M059J (cell line): ENCODE measurements at regions not wholly inside any gene's neighbourhood (a gene's known extent, or its start where the extent isn't known, plus 50 kb on each side); places are given as distances from the start of the nearest gene placed in this dataset.

Experiments
- DNase-seq: peaks from one replicate; pipeline ENCODE4 v3.0.0-alpha.2; 2012; ENCODE audit warnings: low read depth

GRCh38 chr14:65281991-65282895 lies 130.3 kb upstream of the FUT8 start:
- DNase-seq, result peak; percentile 91

- DNase-seq, result no peak
These were observed 129.7 kb upstream of the FUT8 start for GRCh38 chr14:65282896-65283253.

DNA sequence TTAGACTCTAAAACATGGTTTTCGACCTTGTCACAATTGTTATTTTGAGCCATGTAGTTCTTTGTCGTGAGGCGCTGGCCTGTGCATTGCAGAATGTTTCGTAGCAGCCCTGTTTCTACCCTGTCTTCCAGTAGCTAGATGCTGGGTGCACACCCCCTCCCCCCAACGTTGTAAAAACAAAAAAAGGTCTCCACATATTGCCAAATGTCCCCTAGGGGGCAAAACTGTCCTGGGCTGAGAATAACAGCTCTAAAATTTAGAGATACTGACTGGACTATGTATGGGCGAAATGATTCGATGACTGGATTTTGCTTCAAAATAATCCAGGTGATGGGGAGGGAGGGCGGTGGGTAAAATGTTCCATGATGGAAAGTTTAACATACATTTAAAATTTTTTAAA lies 126.1 kb upstream of the FUT8 start:
- peak; percentile 58 for DNase-seq

GRCh38 chr14:65287264-65288131 lies 125.0 kb upstream of the FUT8 start:
- DNase-seq, result no peak

DNA sequence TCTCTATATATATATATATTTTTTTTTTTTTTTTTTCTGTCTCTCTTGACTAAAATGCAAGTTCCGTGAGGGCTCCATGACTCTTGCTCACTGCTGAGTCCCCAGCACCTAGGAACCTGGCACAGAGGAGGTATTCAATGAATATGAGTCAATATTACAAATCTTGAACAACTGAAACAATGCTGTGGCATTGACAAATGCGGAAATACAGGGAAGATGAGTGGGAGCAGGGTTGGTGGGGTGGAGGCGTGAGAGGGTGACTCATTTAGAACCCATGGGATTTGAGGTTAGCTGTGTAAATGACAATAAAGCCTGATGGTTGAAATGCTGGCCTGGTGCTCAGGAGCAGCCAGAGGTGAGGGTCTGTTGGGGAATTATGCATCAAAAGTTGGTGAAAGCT lies 121.7 kb upstream of the FUT8 start:
- peak; percentile 95 for DNase-seq

- DNase-seq, result no peak
These were observed 121.0 kb upstream of the FUT8 start for GRCh38 chr14:65291531-65291930.

DNA sequence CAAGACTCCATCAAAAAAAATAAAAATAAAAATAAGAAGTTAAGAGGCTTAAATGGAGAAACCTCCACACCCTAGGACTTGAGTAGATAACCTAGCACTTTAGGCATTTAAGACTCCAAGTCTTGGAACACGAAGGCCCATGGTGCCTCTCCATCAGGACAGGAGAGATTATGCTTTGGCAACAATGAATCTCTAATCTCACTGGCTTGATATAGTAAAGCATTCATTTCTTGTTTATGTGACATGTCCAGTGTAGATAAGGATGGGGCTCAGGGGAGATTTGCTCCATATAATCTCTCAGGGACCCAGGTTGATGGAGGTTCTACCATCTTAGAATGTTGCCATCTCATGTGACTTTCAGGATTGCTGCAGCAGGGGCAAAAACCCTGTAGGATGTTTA lies 117.7 kb upstream of the FUT8 start:
- DNase-seq, result no peak

DNA sequence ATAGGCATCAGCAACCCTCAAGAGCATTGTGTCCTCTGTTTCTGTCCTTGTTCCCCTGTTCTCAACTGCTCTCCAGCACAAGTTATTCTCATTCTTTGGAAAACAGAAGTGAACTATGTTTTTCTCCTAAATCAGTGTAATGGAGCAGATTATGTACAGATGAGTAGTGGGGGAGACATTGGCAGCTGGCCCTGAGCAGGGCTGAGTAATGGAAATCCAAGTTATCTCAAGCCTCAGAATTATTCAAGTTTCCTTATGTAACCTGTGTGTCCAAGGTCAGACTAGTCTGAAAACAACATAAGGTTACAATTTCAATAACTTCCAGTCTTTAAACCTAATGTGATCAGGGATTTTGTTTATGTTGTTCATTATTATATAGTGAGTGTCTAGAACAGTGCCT lies 116.1 kb upstream of the FUT8 start:
- no peak for DNase-seq

DNA sequence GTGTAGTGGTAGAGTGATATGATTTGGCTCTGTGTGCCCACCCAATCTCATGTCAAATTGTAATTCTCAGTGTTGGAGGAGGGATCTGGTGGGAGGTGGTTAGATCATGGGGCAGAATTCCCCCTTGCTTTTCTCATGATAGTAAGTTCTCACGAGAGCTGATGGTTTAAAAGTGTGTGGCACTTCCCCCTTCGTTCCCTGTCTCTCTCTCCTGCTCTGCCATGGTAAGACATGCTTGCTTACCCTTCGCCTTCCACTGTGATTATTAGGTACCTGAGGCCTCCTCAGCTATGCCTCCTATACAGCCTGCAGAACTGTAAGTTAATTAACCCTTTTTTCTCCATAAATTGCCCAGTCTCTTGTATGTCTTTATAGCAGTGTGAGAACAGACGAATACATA lies 115.7 kb upstream of the FUT8 start:
- DNase-seq, result no peak

- no peak for DNase-seq
These were observed 114.8 kb upstream of the FUT8 start for GRCh38 chr14:65297744-65298143.

- no peak for DNase-seq
These were observed 112.7 kb upstream of the FUT8 start for GRCh38 chr14:65299826-65300225.

DNA sequence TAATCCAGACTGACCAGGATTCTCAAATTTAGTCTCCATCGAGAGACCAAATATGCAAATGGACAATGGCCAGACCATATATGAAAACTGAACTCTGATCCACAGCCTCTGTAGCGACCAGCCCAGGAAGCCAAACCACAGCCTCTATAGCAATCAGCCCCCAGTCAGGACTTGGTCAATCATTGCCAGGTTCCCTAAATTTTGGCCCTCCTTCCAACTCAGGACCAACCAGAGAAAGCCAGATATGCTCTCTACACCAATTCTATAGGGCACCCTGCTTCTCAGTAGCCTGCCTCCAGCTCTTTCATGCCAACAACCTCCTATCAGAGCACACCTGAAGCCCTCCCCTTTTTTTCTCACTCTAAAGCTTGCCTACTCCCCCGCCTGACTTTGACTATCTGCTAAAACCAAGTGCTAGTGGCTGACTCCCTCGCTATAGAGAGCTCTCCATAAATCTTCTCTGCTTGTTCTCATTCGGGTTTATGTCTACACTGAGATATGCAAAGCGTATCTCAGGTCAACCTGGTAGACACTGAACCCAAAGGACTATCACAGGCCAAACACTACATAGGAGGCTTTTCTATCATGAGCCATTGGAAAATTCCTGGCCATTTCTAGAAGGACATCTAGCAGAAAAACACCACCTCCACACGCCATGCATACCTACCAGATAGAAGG lies 110.5 kb upstream of the FUT8 start:
- DNase-seq, result no peak

GRCh38 chr14:65302571-65303189 lies 109.8 kb upstream of the FUT8 start:
- DNase-seq, result peak; percentile 66

DNA sequence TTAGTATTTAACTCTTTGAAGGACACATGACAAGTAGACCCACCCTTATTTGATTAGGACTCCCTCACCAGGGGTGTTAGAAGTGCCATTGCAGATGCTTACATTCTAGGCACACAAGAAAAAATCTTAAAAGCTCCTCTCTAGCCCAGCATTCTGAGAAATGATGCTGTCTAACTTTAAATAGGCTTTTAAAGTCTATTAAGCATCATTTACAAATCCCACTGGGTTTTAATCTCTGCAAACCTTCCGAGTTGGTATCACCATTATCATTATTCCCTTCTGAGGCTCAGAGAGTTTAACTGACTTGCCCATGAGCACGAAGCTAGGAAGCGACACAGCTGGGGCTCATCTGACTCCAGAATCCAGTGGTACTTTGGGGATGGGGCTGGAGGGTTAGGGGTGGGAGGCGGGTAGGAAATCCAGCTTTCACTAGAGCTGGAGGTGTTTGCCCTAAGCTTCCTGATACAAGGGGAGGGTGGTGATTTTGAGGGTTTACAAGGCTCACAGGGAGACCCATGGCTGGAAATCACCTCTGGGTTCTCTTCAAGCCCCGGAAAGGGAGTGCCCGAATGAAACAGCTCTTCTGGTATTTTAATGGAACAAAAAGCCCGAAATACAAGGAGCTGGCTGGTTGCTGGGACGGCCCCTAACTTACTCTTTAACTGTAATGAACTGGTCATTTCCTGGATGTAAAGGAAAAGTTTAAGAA lies 109.2 kb upstream of the FUT8 start:
- no peak for DNase-seq

GRCh38 chr14:65303899-65304222 lies 108.7 kb upstream of the FUT8 start:
- DNase-seq, result no peak

DNA sequence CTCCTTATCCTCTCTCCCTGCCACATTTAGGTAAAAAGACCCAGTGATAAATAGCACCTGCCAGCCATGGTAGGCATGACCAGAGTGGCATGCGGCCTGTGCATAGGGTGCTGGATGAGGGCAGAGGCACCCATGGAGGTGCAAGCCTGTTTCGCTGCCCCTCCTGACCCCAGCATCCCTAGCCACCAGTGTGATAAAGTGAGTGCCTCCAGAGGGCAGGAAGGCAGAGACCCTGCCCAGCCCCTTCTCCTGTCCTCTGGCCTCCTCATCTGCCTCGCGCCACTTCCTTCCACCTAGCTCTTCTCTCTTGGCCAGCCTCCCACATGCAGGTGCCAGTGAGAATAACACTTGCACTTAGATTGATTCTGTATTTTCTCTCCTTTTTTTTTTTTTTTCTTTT lies 108.3 kb upstream of the FUT8 start:
- DNase-seq, result no peak

DNA sequence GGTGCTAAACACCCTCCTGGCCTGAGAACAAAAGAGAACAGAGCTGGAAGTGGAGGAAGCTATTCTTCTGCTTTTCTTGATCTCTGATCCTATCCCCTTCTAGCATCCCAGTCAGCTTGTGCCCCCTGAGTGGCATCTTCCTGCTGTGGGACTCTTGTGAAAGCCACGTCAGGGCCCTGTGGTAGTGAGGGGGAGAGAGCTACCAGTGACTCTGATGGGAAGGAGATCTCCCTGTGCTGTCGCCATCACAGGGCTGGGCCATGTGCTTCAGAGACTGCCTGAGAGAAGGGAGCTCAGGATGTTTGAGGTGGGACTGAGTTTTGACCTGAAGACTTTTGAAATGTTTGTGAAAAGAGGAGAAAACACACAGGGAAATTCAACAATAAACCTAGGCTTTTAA lies 107.6 kb upstream of the FUT8 start:
- no peak for DNase-seq

DNA sequence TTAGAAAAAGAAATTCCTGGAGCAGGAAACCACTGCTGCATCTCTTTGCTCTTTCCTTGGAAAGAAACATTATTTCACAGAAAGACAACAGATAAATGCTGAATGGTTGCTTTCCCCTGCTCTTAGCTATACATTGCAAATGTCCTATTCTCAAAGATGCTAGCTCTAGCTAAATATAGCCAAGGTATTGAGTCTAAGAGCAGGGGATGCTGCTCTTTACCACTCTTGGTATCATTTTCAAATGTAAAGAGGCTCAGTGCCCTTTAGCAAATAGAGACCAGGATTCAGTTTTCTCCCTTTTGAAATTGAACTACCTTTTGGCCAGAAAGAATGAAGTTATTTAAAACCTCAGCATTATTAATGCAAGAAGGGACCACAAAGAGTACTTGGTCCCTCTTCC lies 104.0 kb upstream of the FUT8 start:
- DNase-seq, result no peak

GRCh38 chr14:65310568-65310967 lies 102.0 kb upstream of the FUT8 start:
- no peak for DNase-seq

DNA sequence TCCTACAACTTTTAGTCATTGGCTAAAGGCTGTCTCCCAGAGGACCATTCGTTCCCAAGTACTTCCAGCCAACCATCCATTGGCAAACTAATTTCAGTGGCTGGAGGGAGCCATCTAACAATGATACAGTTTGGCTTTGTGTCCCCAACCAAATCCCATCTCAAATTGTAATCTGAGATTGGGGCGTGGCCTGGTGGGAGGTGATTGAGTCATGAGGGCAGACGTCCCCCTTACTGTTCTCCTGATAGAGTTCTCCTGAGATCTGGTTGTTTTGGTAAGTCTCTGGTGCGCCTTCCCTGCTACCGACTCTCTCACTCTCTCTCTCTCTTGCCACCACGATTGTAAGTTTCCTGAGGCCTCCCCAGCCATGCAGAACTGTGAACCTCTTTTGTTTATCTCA lies 99.7 kb upstream of the FUT8 start:
- DNase-seq, result no peak
